ENCODE measurements at regions not wholly inside any gene's neighbourhood (a gene's known extent, or its start where the extent isn't known, plus 50 kb on each side); places are given as distances from the start of the nearest gene placed in this dataset.

GRCh38 chr2:138105358-138105757, 141.1 kb downstream of the HNMT start:
- intact Hi-C loops (cut with DNase I; ENCODE audit: low total_unique reads), result no loop called here
- H3K27me3 ChIP-seq, result no peaks in the 10 kb centered on the region
- H3K9me3 ChIP-seq, result no peaks in the 10 kb centered on the region
- no peak overlapping the region for H3K27ac ChIP-seq
- H3K36me3 ChIP-seq, result no peaks in the 10 kb centered on the region
- no peak for DNase-seq (ENCODE audit: low spot score in 2 of 2)
- TF ChIP-seq CTCF (IDR thresholded peaks at IDR 0.05) (no peak), POLR2A (IDR thresholded peaks at IDR 0.05) (no peak), POLR2AphosphoS5 (IDR thresholded peaks at IDR 0.05) (no peak)
- H3K4me1 ChIP-seq, result no peaks in the 10 kb centered on the region
- H3K4me3 ChIP-seq, result no peak overlapping the region

DNA sequence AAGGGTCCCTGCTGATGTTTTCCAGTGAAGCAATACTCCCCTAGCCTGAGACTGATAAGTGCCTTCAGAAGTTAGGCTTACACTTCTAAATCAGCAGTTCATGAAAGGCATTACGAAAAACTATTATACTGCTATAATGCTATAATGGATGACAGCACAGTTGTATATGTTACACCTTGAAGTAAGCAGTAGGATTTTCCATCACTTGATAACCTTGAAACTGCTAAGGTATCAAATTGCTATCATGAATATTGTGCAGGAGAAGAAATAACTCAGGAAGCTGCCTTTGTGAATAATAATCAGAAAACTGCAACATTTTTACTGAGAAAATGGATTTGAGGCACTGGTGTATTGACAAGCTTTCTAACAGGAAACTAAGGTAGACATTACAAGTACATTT, 142.3 kb downstream of the HNMT start:
- H3K36me3 ChIP-seq, result no peaks in the 10 kb centered on the region
- H3K4me3 ChIP-seq, result no peak overlapping the region
- H3K27ac ChIP-seq, result no peak overlapping the region
- H3K27me3 ChIP-seq, result no peaks in the 10 kb centered on the region
- intact Hi-C loops (cut with DNase I; ENCODE audit: low total_unique reads), result no loop called here
- H3K9me3 ChIP-seq, result no peaks in the 10 kb centered on the region
- DNase-seq (ENCODE audit: low spot score in 2 of 2), result no peak
- no peak for TF ChIP-seq POLR2A (IDR thresholded peaks at IDR 0.05)
- no peak for TF ChIP-seq CTCF (IDR thresholded peaks at IDR 0.05)
- no peak for TF ChIP-seq POLR2AphosphoS5 (IDR thresholded peaks at IDR 0.05)
- no peaks in the 10 kb centered on the region for H3K4me1 ChIP-seq

GRCh38 chr2:138107288-138107687, 143.0 kb downstream of the HNMT start:
- H3K27ac ChIP-seq, result no peak overlapping the region
- no peaks in the 10 kb centered on the region for H3K27me3 ChIP-seq
- TF ChIP-seq CTCF (IDR thresholded peaks at IDR 0.05) (no peak), POLR2AphosphoS5 (IDR thresholded peaks at IDR 0.05) (no peak), POLR2A (IDR thresholded peaks at IDR 0.05) (no peak)
- no peak for DNase-seq (ENCODE audit: low spot score in 2 of 2)
- H3K4me1 ChIP-seq, result no peaks in the 10 kb centered on the region
- no peak overlapping the region for H3K4me3 ChIP-seq
- H3K36me3 ChIP-seq, result no peaks in the 10 kb centered on the region
- no peaks in the 10 kb centered on the region for H3K9me3 ChIP-seq
- intact Hi-C loops (cut with DNase I; ENCODE audit: low total_unique reads), result no loop called here

- intact Hi-C loops (cut with DNase I; ENCODE audit: low total_unique reads), result no loop called here
- TF ChIP-seq POLR2A (IDR thresholded peaks at IDR 0.05) (no peak), POLR2AphosphoS5 (IDR thresholded peaks at IDR 0.05) (no peak), CTCF (IDR thresholded peaks at IDR 0.05) (no peak)
Measured at GRCh38 chr2:138110453-138111083, 146.3 kb downstream of the HNMT start.

DNA sequence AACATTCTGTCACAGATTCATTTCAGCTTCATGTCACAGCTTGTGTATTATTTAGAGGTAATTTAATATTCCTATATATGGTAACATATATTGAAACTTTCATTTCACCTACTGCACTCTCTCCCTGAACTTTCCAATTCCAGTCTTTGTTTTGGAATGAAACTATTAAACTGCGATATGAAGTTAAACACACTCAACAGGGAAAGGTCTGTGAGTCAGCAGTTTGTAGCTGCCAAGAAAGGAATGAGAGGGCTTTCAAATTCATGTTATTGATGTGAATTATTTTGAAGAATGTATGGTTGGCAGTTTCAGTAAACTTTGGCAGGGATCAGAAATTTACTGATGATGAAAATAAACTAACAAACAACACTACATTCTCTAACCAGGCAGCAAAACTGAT, 148.3 kb downstream of the HNMT start:
- no peak overlapping the region for H3K27ac ChIP-seq
- H3K27me3 ChIP-seq, result no peaks in the 10 kb centered on the region
- no peak overlapping the region for H3K4me3 ChIP-seq
- DNase-seq (ENCODE audit: low spot score in 2 of 2), result no peak
- no peaks in the 10 kb centered on the region for H3K36me3 ChIP-seq
- intact Hi-C loops (cut with DNase I; ENCODE audit: low total_unique reads), result no loop called here
- no peaks in the 10 kb centered on the region for H3K9me3 ChIP-seq
- TF ChIP-seq POLR2AphosphoS5 (IDR thresholded peaks at IDR 0.05) (no peak), POLR2A (IDR thresholded peaks at IDR 0.05) (no peak), CTCF (IDR thresholded peaks at IDR 0.05) (no peak)
- no peaks in the 10 kb centered on the region for H3K4me1 ChIP-seq

More at GRCh38 chr2:138110453-138111083, 146.3 kb downstream of the HNMT start:
- Histone ChIP-seq H3K27me3 (no peaks in the 10 kb centered on the region), H3K9me3 (no peaks in the 10 kb centered on the region), H3K4me1 (no peaks in the 10 kb centered on the region), H3K4me3 (no peak overlapping the region), H3K27ac (no peak overlapping the region), H3K36me3 (no peaks in the 10 kb centered on the region)
- no peak for DNase-seq (ENCODE audit: low spot score in 2 of 2)

Measured in breast epithelium (tissue), 4 donors.